ENCODE measurements at regions not wholly inside any gene's neighbourhood (a gene's known extent, or its start where the extent isn't known, plus 50 kb on each side); places are given as distances from the start of the nearest gene placed in this dataset.
"Not testable (repeated sequence)": the region's sequence is repeated elsewhere in the genome, so short reads cannot be mapped to it uniquely, and the experiment has no call there.

GRCh38 chr6:134632024-134632423, 314.1 kb upstream of the SGK1 start:
- no peak for DNase-seq

- no peak for DNase-seq
Observed at GRCh38 chr6:134631398-134631924, 313.5 kb upstream of the SGK1 start.

GRCh38 chr6:134630508-134631121, 312.7 kb upstream of the SGK1 start:
- no peak for DNase-seq

- DNase-seq = no peak
Observed at GRCh38 chr6:134628154-134628553, 310.2 kb upstream of the SGK1 start.

- DNase-seq = no peak
Observed at GRCh38 chr6:134627707-134628106, 309.8 kb upstream of the SGK1 start.

GRCh38 chr6:134626589-134626988, 308.7 kb upstream of the SGK1 start:
- no peak for DNase-seq

GRCh38 chr6:134626086-134626485, 308.2 kb upstream of the SGK1 start:
- no peak for DNase-seq

- no peak for DNase-seq
Observed at GRCh38 chr6:134624781-134625180, 306.9 kb upstream of the SGK1 start.

GRCh38 chr6:134623401-134623800, 305.5 kb upstream of the SGK1 start:
- no peak for DNase-seq

- no peak for DNase-seq
Observed at GRCh38 chr6:134622382-134623173, 304.7 kb upstream of the SGK1 start.

- no peak for DNase-seq
Observed at GRCh38 chr6:134621858-134622257, 303.9 kb upstream of the SGK1 start.

GRCh38 chr6:134619789-134620188, 301.9 kb upstream of the SGK1 start:
- no peak for DNase-seq

GRCh38 chr6:134619077-134619476, 301.2 kb upstream of the SGK1 start:
- DNase-seq = no peak

- no peak for DNase-seq
Observed at GRCh38 chr6:134614606-134615485, 296.9 kb upstream of the SGK1 start.

- not testable (repeated sequence) for DNase-seq
Observed at GRCh38 chr6:134612128-134612527, 294.2 kb upstream of the SGK1 start.

GRCh38 chr6:134610411-134610810, 292.5 kb upstream of the SGK1 start:
- no peak for DNase-seq

GRCh38 chr6:134609716-134610261, 291.9 kb upstream of the SGK1 start:
- no peak for DNase-seq

GRCh38 chr6:134607411-134607810, 289.5 kb upstream of the SGK1 start:
- no peak for DNase-seq

- DNase-seq = no peak
Observed at GRCh38 chr6:134605034-134605433, 287.1 kb upstream of the SGK1 start.

GRCh38 chr6:134604014-134604676, 286.2 kb upstream of the SGK1 start:
- DNase-seq = no peak

GRCh38 chr6:134603561-134603960, 285.6 kb upstream of the SGK1 start:
- no peak for DNase-seq

GRCh38 chr6:134602123-134602522, 284.2 kb upstream of the SGK1 start:
- DNase-seq = no peak

GRCh38 chr6:134600671-134601070, 282.8 kb upstream of the SGK1 start:
- no peak for DNase-seq

Data from SW 1271 (cell line).